Iris pigment epithelial cell (primary cell): ENCODE measurements at regions not wholly inside any gene's neighbourhood (a gene's known extent, or its start where the extent isn't known, plus 50 kb on each side); places are given as distances from the start of the nearest gene placed in this dataset.
"Not testable (repeated sequence)": the region's sequence is repeated elsewhere in the genome, so short reads cannot be mapped to it uniquely, and the experiment has no call there.

ENCODE experiments used
- DNase-seq: peaks from one replicate; pipeline ENCODE4 v3.0.0-alpha.2; 2011; ENCODE audit warnings: low read depth

- DNase-seq: not testable (repeated sequence)
Observed at GRCh38 chr4:49117951-49118350, 131.9 kb downstream of the CWH43 start.

GRCh38 chr4:49118379-49119212 is 132.5 kb downstream of the CWH43 start:
- not testable (repeated sequence) for DNase-seq

- not testable (repeated sequence) for DNase-seq
Observed at GRCh38 chr4:49119345-49119744, 133.3 kb downstream of the CWH43 start.

GRCh38 chr4:49120042-49120779 is 134.1 kb downstream of the CWH43 start:
- peak; percentile 31 for DNase-seq

- peak; percentile 62 for DNase-seq
Observed at GRCh38 chr4:49120804-49121203, 134.7 kb downstream of the CWH43 start.

- not testable (repeated sequence) for DNase-seq
Observed at GRCh38 chr4:49126443-49126842, 140.4 kb downstream of the CWH43 start.

GRCh38 chr4:49126858-49127257 is 140.8 kb downstream of the CWH43 start:
- DNase-seq: not testable (repeated sequence)

- DNase-seq: not testable (repeated sequence)
Observed at GRCh38 chr4:49129385-49129784, 143.3 kb downstream of the CWH43 start.

- not testable (repeated sequence) for DNase-seq
Observed at GRCh38 chr4:49129870-49130269, 143.8 kb downstream of the CWH43 start.

GRCh38 chr4:49130724-49131123 is 144.6 kb downstream of the CWH43 start:
- not testable (repeated sequence) for DNase-seq

- not testable (repeated sequence) for DNase-seq
Observed at GRCh38 chr4:49137043-49137442, 151.0 kb downstream of the CWH43 start.

GRCh38 chr4:49137961-49138360 is 151.9 kb downstream of the CWH43 start:
- not testable (repeated sequence) for DNase-seq

- DNase-seq: not testable (repeated sequence)
Observed at GRCh38 chr4:49138818-49139217, 152.7 kb downstream of the CWH43 start.

- DNase-seq: not testable (repeated sequence)
Observed at GRCh38 chr4:49139513-49139912, 153.4 kb downstream of the CWH43 start.

- DNase-seq: not testable (repeated sequence)
Observed at GRCh38 chr4:49140351-49140750, 154.3 kb downstream of the CWH43 start.

- not testable (repeated sequence) for DNase-seq
Observed at GRCh38 chr4:49141955-49142354, 155.9 kb downstream of the CWH43 start.

GRCh38 chr4:49147143-49147542 is 161.1 kb downstream of the CWH43 start:
- not testable (repeated sequence) for DNase-seq

GRCh38 chr4:49147596-49147995 is 161.5 kb downstream of the CWH43 start:
- not testable (repeated sequence) for DNase-seq

GRCh38 chr4:49149006-49149975 is 163.2 kb downstream of the CWH43 start:
- DNase-seq: peak; percentile 94

GRCh38 chr4:49150351-49151083 is 164.4 kb downstream of the CWH43 start:
- DNase-seq: not testable (repeated sequence)

GRCh38 chr4:49153011-49153410 is 166.9 kb downstream of the CWH43 start:
- not testable (repeated sequence) for DNase-seq
